NCI-H1436 (cell line): ENCODE measurements at regions not wholly inside any gene's neighbourhood (a gene's known extent, or its start where the extent isn't known, plus 50 kb on each side); places are given as distances from the start of the nearest gene placed in this dataset.

Experiments used
- DNase-seq: peaks from one replicate; lab custom pipeline; 2025; lab: John Stamatoyannopoulos, UW

- no peak for DNase-seq
These were observed 56.4 kb downstream of the CD24 start for GRCh38 chr6:106918115-106918514.

GRCh38 chr6:106916891-106917290 lies 57.6 kb downstream of the CD24 start:
- no peak for DNase-seq

GRCh38 chr6:106913676-106914280 lies 60.8 kb downstream of the CD24 start:
- DNase-seq, result no peak

- no peak for DNase-seq
These were observed 61.4 kb downstream of the CD24 start for GRCh38 chr6:106913111-106913510.

GRCh38 chr6:106912091-106912490 lies 62.4 kb downstream of the CD24 start:
- no peak for DNase-seq

GRCh38 chr6:106910999-106911949 lies 63.3 kb downstream of the CD24 start:
- no peak for DNase-seq

- no peak for DNase-seq
These were observed 66.1 kb downstream of the CD24 start for GRCh38 chr6:106908386-106908840.

- no peak for DNase-seq
These were observed 66.8 kb downstream of the CD24 start for GRCh38 chr6:106907754-106908153.

- no peak for DNase-seq
These were observed 68.3 kb downstream of the CD24 start for GRCh38 chr6:106906232-106906631.

- no peak for DNase-seq
These were observed 71.2 kb downstream of the CD24 start for GRCh38 chr6:106903299-106903698.

- no peak for DNase-seq
These were observed 73.5 kb downstream of the CD24 start for GRCh38 chr6:106901062-106901461.

- DNase-seq, result no peak
These were observed 74.8 kb downstream of the CD24 start for GRCh38 chr6:106899697-106900096.

- no peak for DNase-seq
These were observed 76.9 kb downstream of the CD24 start for GRCh38 chr6:106897580-106897979.

GRCh38 chr6:106895703-106896040 lies 78.9 kb downstream of the CD24 start:
- DNase-seq, result no peak

GRCh38 chr6:106894978-106895702 lies 79.4 kb downstream of the CD24 start:
- DNase-seq, result no peak

- DNase-seq, result no peak
These were observed 82.3 kb downstream of the CD24 start for GRCh38 chr6:106892186-106892585.

- no peak for DNase-seq
These were observed 84.1 kb downstream of the CD24 start for GRCh38 chr6:106890447-106890846.

- DNase-seq, result no peak
These were observed 84.8 kb downstream of the CD24 start for GRCh38 chr6:106889692-106890091.

GRCh38 chr6:106886922-106887797 lies 87.4 kb downstream of the CD24 start:
- no peak for DNase-seq

- no peak for DNase-seq
These were observed 88.3 kb downstream of the CD24 start for GRCh38 chr6:106886081-106886843.

- DNase-seq, result peak; percentile 47
These were observed 88.8 kb downstream of the CD24 start for GRCh38 chr6:106885679-106886078.
